ENCODE measurements at regions not wholly inside any gene's neighbourhood (a gene's known extent, or its start where the extent isn't known, plus 50 kb on each side); places are given as distances from the start of the nearest gene placed in this dataset.

DNA sequence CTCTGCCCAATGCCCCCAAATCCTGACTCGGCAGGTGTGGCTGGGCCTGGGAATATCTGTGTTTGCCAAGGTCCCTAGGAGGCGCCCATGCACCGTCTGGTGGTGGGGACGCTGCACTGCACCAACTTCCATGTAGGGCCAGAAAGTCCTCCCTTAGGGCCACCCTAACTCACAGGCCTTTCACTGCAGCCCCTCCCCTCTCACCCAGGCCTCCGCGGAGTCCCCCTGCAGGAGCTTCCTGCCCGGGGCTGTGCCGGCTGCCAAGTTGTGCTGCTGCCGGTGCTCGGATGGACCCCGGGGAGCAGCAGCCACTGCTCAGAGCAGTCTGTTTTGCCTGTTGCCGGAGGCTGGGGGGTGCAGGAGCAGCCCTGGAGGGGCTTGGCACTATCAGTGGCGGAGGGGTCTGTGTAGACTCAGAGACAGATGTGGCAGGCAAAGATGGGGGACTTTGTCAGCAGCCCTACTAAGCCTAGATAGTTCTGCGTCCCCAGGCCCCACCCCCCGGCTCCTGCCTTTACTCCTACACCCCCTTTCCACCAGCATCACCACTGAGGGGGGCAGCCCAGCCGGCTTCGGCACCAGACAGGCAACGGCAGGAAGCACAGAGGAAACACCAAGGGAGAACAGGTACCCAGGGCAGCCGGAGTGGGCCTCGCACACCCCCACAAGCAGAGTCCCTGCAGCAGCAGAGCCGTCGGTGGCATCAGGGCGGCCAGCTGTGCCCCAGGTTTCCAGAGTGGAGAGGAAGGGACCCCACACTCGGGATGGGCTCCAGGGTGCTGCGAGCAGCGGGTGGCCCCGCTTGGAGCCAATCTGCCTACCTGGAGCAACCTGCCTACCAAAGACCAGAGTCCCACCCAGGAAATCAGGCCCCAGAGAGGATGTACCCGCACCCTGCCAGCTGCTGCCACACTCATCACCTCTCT lies 124.3 kb downstream of the TRIM29 start:
- Mint-ChIP-seq H3K27ac (no peak overlapping the region), H3K27me3 (peaks cover 52% of the 10 kb centered on the region), H3K36me3 (ENCODE audit: low read depth) (no peaks in the 10 kb centered on the region), H3K4me3 (no peak overlapping the region), H3K4me1 (ENCODE audit: low read depth) (no peaks in the 10 kb centered on the region), H3K9me3 (no peaks in the 10 kb centered on the region)
- intact Hi-C loops (cut with micrococcal nuclease), result no loop called here

DNA sequence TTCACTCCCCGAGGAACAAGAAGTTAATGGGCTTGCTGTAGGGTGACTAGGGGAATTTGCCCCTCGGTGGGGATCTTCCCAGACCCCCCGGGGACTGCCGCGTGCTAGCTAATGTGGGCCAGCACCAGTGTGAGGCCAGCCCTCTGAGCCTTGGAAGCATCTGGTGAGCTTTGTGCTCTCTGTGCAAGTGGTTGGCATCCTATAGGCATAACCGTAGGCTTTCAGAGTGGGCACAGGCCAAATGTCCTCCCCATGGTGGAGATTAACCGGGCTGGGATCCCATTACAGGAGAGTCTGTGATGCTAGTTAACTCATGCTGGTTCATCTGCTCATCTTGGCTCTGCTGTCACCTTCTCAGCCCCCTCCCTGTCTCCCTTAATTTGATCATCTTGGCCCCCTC lies 125.7 kb downstream of the TRIM29 start:
- no peaks in the 10 kb centered on the region for H3K4me1 Mint-ChIP-seq (ENCODE audit: low read depth)
- peaks cover 45% of the 10 kb centered on the region for H3K27me3 Mint-ChIP-seq
- intact Hi-C loops (cut with micrococcal nuclease), result no loop called here
- no peak overlapping the region for H3K4me3 Mint-ChIP-seq
- no peaks in the 10 kb centered on the region for H3K9me3 Mint-ChIP-seq
- H3K27ac Mint-ChIP-seq, result no peak overlapping the region
- H3K36me3 Mint-ChIP-seq (ENCODE audit: low read depth), result no peaks in the 10 kb centered on the region

DNA sequence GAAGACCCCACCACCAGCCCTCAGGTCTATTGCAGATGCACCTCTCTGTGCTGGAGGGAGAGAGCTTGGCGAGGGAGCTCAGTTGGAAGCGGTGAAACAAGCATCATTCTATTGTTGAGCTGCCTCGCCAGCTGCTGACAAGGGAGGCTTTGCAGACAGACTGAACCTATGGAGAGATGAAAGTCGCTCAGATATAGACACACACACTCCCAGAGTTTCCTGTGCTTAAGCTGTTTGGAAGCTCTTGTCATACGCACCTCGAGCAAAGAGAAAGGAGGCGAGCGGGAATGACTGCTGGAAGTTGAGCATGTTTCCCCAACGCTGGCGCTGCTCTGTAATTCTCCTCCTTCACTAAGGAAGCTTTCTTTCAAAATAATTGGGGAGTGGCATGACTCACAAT lies 126.1 kb downstream of the TRIM29 start:
- Mint-ChIP-seq H3K4me3 (no peak overlapping the region), H3K27ac (no peak overlapping the region), H3K9me3 (no peaks in the 10 kb centered on the region), H3K4me1 (ENCODE audit: low read depth) (no peaks in the 10 kb centered on the region), H3K27me3 (peaks cover 44% of the 10 kb centered on the region), H3K36me3 (ENCODE audit: low read depth) (no peaks in the 10 kb centered on the region)
- intact Hi-C loops (cut with micrococcal nuclease), result no loop called here

DNA sequence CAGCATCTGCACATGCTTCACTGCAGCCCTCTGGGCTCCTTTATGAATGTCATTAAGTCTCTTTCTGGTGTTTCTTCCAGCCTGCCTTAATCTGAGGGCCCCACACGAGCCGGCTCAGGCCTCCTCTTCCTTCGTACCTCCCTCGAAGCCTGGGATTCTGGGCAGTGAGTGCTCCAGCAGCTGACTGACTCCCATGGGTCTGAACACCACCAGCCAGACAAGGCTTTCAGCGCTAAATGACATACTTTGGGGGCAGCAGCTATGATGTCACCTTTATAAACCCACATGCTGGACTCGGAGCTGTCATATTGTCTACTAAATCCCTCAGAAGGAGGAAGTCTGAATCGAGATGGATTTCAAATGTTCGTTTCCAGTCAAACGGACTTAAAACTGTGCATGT lies 127.1 kb downstream of the TRIM29 start:
- Mint-ChIP-seq H3K4me1 (ENCODE audit: low read depth) (no peaks in the 10 kb centered on the region), H3K27ac (no peak overlapping the region), H3K36me3 (ENCODE audit: low read depth) (no peaks in the 10 kb centered on the region), H3K9me3 (no peaks in the 10 kb centered on the region), H3K27me3 (peaks cover 39% of the 10 kb centered on the region), H3K4me3 (no peak overlapping the region)
- intact Hi-C loops (cut with micrococcal nuclease), result no loop called here

DNA sequence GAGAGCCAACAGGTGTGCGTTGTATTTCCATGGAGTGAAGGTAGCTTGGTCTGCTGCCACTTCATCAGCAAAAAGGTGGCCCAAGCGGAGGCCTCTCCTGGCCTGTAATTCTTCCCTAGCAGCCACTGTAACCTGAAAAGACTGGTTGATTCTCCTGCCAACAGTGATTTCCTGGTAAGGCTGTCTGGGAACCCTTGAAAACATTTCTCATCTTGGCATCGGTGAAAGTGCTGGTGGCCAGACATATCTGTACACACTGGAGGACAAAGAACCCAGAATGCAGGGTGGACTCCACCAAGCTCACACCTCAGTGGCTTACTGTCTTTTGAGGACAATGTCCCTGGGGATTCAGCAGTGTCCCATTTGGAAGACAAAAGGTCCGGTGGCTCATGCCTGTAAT lies 128.0 kb downstream of the TRIM29 start:
- H3K4me1 Mint-ChIP-seq (ENCODE audit: low read depth), result no peaks in the 10 kb centered on the region
- no peaks in the 10 kb centered on the region for H3K9me3 Mint-ChIP-seq
- no peak overlapping the region for H3K27ac Mint-ChIP-seq
- H3K27me3 Mint-ChIP-seq, result peaks cover 35% of the 10 kb centered on the region
- no peak overlapping the region for H3K4me3 Mint-ChIP-seq
- intact Hi-C loops (cut with micrococcal nuclease), result no loop called here
- H3K36me3 Mint-ChIP-seq (ENCODE audit: low read depth), result no peaks in the 10 kb centered on the region

DNA sequence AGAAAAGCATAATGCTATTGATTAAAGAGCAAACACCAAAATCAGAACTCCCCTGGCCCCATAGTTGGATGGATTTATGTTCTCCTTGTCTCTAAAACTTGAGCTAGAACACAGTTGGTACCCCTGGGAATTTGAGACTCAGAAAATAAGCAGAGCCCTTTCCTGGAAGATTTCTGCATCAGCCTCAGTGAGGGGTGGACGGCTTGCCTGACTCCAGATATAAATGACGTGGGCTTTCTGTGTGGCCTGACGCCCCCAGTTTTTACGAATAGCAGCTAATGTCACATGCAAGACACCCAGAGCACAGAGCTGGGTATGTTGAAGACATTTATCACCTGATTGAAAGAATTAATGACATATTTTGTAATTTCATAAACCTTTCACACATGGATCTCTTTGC lies 130.8 kb downstream of the TRIM29 start:
- peaks cover 32% of the 10 kb centered on the region for H3K27me3 Mint-ChIP-seq
- no peak overlapping the region for H3K4me3 Mint-ChIP-seq
- no peaks in the 10 kb centered on the region for H3K36me3 Mint-ChIP-seq (ENCODE audit: low read depth)
- H3K27ac Mint-ChIP-seq, result no peak overlapping the region
- intact Hi-C loops (cut with micrococcal nuclease), result no loop called here
- H3K4me1 Mint-ChIP-seq (ENCODE audit: low read depth), result no peaks in the 10 kb centered on the region
- no peaks in the 10 kb centered on the region for H3K9me3 Mint-ChIP-seq

DNA sequence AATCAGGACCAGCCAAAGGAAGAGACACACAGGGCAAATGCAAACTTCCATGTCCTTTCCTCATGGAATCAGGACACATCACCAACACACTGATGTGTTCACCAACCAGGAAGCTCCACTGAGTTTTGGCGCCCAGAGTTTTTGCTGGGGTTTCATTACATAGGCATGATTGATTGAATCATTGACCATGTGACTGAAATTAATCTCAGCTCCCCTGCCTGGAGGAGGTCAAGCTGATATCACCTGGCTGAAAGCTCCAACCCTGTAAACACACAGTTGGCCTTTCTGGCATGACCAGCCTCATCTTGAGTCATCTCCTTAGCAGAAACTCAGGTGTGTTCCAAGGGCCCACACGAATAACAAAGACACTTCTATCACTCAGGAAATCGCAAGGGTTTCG lies 133.2 kb downstream of the TRIM29 start:
- intact Hi-C loops (cut with micrococcal nuclease), result no loop called here
- H3K4me3 Mint-ChIP-seq, result no peak overlapping the region
- no peaks in the 10 kb centered on the region for H3K36me3 Mint-ChIP-seq (ENCODE audit: low read depth)
- H3K9me3 Mint-ChIP-seq, result no peaks in the 10 kb centered on the region
- H3K27me3 Mint-ChIP-seq, result peaks cover 33% of the 10 kb centered on the region
- H3K4me1 Mint-ChIP-seq (ENCODE audit: low read depth), result no peaks in the 10 kb centered on the region
- H3K27ac Mint-ChIP-seq, result no peak overlapping the region

DNA sequence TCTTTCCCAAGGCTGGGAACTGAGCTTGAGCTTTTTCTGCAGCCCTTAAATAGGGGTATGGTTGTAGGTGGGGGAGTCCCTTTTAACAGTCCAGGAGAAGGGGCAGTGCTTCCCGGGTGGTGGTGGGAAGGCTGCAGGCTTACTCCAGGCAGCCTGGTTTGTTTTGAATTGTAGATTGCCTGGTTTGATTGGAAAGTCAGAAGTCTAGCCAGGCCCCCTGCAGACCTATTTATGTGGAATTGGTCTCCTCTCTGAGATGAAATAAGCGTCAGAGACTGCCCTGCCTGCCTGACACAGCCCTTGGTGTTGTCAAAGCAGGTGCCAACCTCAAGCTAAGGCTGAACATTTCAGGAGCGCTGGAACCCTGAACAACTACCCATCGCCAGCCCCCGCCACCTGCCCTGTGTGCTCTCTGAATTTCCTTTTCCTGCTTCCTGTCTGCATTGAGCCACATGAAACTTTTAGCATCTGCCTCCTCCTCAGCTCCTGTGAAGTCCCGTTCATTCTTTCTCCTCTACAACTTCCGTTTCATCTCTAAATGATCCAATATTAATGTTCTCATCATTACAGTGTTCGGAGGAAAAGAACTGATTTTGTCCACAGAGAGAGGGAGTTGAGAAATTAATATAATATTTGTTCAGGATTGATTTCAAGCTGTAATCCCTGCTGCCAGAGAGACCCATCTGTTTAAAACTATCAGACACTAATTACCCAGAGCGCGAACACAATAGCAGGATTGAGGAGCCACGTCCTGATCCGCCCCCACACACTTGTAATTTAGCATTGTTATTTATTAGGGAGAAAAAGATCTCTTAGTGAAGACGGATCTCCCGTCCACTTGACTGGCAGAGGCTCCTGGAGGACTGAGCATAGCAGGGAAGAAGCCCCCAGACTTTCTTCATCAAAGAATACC lies 136.5 kb downstream of the TRIM29 start:
- H3K27me3 Mint-ChIP-seq, result peaks cover 30% of the 10 kb centered on the region
- no peaks in the 10 kb centered on the region for H3K36me3 Mint-ChIP-seq (ENCODE audit: low read depth)
- H3K4me3 Mint-ChIP-seq, result no peak overlapping the region
- intact Hi-C loops (cut with micrococcal nuclease), result no loop called here
- H3K9me3 Mint-ChIP-seq, result no peaks in the 10 kb centered on the region
- H3K4me1 Mint-ChIP-seq (ENCODE audit: low read depth), result no peaks in the 10 kb centered on the region
- H3K27ac Mint-ChIP-seq, result no peak overlapping the region

DNA sequence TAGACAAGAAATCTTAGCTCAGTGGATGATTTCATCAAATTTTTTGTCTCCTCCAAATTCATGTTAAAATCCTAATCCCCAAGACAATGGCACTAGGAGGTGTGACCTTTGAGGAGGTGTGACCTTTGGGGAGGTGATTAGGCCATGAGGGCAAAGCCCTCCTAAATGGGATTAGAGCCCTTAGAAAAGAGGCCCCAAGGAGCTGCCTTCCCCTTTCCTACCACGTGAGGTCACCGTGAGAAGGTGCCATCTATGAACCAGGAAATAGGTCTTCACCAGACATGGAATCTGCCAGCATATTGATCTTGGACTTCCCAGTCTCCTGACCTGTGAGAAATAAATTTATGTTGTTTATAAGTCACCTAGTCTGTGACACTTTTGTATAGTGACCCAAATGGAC lies 138.7 kb downstream of the TRIM29 start:
- Mint-ChIP-seq H3K9me3 (no peaks in the 10 kb centered on the region), H3K36me3 (ENCODE audit: low read depth) (no peaks in the 10 kb centered on the region), H3K27me3 (peaks cover 29% of the 10 kb centered on the region), H3K4me3 (no peak overlapping the region), H3K27ac (no peak overlapping the region), H3K4me1 (ENCODE audit: low read depth) (no peaks in the 10 kb centered on the region)
- intact Hi-C loops (cut with micrococcal nuclease), result no loop called here

DNA sequence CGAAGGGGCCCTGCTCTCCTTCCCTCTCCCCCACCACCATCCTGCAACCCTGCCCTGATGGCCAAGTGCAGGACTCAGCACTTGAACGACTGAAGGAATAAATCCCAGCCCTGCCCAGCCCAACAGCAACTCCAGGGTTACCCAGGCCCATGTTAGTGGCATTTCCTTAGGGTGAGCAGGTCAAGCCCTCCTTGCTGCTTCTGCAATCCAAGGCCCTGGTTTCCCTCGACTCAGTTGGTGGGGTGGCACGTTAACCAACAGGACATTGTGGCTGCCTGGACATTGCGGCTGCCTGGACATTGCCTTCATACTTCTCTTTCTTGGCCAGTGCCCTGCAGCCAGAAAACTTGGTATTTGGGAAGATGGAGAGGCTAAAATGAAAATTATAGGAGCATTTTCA lies 141.4 kb downstream of the TRIM29 start:
- H3K4me3 Mint-ChIP-seq, result no peak overlapping the region
- H3K36me3 Mint-ChIP-seq (ENCODE audit: low read depth), result no peaks in the 10 kb centered on the region
- H3K27me3 Mint-ChIP-seq, result peaks cover 14% of the 10 kb centered on the region
- no peaks in the 10 kb centered on the region for H3K9me3 Mint-ChIP-seq
- no peaks in the 10 kb centered on the region for H3K4me1 Mint-ChIP-seq (ENCODE audit: low read depth)
- no peak overlapping the region for H3K27ac Mint-ChIP-seq
- intact Hi-C loops (cut with micrococcal nuclease), result no loop called here

DNA sequence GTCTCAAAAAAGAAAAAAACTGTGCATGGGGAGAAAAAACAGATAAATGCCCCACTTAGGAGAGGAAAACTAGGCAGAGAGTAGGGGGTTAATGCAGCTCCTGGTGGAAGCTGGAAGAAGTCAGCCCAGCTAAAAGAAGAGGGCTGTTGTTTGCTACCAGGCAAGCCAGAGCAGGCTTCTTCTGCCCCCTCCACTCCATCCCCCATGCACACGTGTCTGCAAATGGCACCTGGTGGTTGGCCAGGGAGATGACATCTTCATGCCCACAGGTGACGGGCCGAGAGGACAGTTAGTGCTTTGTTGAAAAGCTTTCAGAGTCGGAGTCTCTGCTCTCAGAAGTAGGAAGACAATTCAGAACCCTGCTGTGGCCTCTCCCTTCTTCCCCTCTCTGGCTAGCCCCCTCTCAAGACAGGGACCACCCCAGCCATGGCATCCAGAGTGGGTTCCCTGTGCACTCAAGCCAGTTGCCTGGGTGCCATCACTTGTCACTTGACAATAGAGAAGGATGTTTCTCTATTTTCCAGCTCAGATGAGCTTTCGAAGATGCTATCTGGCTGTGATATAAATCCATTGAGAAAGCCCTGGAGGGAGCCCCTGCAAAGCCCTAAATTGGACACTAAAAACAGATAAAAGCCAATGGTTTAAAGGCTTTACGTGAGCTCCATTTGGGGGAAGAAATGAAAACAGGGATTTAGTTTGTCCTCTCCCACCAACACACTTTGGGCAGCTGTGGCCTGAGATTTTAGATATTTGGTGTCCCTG lies 142.0 kb downstream of the TRIM29 start:
- Mint-ChIP-seq H3K9me3 (no peaks in the 10 kb centered on the region), H3K27me3 (peaks cover 9% of the 10 kb centered on the region), H3K36me3 (ENCODE audit: low read depth) (no peaks in the 10 kb centered on the region), H3K27ac (no peak overlapping the region), H3K4me3 (no peak overlapping the region), H3K4me1 (ENCODE audit: low read depth) (no peaks in the 10 kb centered on the region)
- intact Hi-C loops (cut with micrococcal nuclease), result no loop called here

DNA sequence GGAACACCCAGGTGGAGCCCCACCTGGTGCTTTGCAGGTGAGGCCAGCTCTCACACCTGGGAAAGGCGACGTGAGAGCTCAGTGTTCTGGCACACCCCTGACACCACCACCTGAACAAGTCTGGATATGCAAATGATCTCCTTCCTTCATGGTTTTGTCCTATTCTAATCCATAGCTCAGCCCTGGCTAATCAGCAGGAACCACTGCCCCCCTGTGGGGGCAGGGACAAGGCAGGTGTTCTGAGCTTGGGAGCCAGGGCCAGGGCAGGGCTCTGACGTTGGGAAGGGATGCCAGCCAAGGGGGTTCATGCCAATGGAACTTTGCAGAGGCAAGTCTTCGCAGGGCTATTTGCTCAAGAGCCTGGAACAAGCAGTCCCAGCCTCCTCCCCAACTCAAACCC lies 144.2 kb downstream of the TRIM29 start:
- H3K27me3 Mint-ChIP-seq, result peaks cover 6% of the 10 kb centered on the region
- no peak overlapping the region for H3K27ac Mint-ChIP-seq
- intact Hi-C loops (cut with micrococcal nuclease), result no loop called here
- no peak overlapping the region for H3K4me3 Mint-ChIP-seq
- H3K36me3 Mint-ChIP-seq (ENCODE audit: low read depth), result no peaks in the 10 kb centered on the region
- H3K9me3 Mint-ChIP-seq, result no peaks in the 10 kb centered on the region
- H3K4me1 Mint-ChIP-seq (ENCODE audit: low read depth), result no peaks in the 10 kb centered on the region

DNA sequence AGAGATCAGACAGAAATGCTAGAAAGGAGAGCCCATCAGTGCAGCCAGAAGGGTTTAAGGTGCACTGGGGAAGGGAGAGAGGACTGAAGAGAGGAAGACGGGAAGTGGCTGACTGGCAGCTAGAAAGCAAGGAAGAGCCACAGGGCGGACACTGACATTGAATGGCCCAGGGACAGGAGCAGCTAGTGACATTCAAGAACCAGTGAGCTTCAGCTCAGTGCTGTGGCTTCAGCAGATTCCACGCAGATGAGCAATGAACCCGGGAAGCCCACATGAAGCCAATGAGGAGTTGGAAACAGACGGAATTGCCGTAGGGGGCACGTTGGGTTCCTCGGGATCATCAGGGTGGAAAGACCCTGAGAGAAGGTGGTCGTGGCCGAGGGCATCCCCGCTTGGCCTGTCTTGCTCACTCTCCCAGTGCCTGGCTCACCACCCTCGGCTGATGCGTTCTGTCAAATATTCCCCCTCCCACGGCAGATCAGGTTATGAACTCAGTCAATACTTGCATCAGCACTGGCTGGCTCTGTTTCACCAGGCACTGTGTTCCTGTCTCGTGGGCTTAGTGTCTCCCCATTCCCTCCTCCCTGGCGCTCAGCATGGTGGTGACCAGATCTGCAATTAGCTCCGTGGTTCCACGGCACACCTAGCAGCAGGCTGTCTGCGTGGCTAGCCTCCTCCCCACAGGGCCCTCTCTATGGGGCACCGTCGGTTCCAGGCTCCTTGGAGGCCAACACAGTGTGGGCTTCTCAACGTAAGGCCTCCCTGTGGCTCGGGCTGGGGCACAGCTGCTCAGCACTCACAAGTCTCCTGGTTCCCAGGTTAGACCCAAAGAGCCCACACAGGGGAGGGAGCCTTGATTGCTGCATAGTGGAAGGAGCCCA lies 145.5 kb downstream of the TRIM29 start:
- Mint-ChIP-seq H3K4me3 (no peak overlapping the region), H3K27ac (no peak overlapping the region)

More for the DNA sequence above, 145.5 kb downstream of the TRIM29 start:
- no peaks in the 10 kb centered on the region for H3K9me3 Mint-ChIP-seq
- peaks cover 11% of the 10 kb centered on the region for H3K27me3 Mint-ChIP-seq
- intact Hi-C loops (cut with micrococcal nuclease), result no loop called here
- no peaks in the 10 kb centered on the region for H3K4me1 Mint-ChIP-seq (ENCODE audit: low read depth)
- H3K36me3 Mint-ChIP-seq (ENCODE audit: low read depth), result no peaks in the 10 kb centered on the region
